ENCODE measurements at regions not wholly inside any gene's neighbourhood (a gene's known extent, or its start where the extent isn't known, plus 50 kb on each side); places are given as distances from the start of the nearest gene placed in this dataset.
"Not testable (repeated sequence)": the region's sequence is repeated elsewhere in the genome, so short reads cannot be mapped to it uniquely, and the experiment has no call there.

DNA sequence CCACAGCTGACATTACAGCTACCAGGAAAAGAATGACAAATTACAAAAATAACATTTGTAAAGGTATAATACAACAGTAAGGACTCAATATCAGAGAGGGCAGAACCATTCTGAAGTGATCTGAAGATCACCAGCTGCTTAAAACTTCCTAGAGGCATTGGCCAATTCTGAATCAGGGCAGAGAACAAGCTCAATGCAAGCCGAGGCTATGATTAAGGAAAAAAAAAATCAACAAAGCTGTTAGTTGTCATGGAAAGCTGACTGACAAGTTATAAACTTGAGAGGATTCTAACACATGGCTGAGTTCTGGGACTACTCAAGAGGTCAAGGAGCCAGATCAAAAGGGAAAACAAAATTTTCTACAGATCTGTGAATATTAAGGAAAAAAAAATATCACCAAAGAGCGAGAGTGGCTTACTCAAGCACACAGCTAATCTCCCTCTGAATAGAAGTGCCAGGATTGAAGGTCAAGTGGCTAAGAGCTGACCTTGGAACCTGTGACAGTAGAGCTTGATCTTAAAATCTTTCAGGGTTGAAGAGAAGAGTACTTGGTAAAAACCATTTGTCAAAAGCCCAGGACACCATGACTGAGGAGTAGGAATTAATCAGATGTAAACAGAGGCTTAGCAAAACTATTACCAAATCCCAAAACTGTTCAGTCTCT is 383.4 kb downstream of the USP25 start:
- DNase-seq (ENCODE audit: low read depth in 2 of 2, low spot score in 1 of 2) = no peak

DNA sequence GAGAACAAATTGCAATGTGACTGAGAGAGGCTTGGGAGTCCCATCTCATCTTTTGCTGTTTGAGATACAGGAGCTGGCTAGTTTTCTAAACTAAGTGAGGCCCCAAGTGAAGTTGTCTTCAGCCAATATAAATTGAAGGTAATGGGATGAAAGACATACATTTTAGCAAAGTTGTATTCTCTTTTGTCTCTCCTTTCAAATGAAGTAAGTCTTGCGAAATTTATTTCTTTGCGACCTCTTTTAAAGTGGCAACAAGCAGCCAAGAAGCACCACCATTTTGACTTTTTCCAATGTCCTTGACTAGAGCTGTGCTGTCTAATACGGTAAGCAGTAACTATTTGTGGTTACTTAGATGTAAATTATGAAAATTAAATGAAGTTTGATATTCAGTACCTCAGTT is 385.7 kb downstream of the USP25 start:
- DNase-seq (ENCODE audit: low read depth in 2 of 2, low spot score in 1 of 2) = no peak

DNA sequence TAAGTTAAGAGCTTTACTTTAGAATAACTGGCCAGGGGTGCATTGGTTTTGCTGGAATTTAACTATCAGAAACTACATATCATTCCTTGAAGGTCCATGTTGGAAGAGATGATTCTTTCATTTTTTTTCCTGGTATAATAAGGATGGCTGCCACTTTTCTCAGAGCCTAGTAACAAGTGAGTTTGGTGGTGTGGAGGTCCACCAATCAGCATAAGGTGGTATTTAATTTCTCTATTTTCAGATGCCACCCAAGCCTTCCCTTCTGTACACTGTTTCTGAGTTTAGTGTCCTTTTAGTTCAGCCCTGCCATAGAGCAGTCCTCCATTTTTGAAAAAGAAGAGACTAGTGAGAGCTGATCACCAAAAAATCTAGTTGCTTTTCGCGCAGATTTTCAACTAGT is 386.3 kb downstream of the USP25 start:
- no peak for DNase-seq (ENCODE audit: low read depth in 2 of 2, low spot score in 1 of 2)

DNA sequence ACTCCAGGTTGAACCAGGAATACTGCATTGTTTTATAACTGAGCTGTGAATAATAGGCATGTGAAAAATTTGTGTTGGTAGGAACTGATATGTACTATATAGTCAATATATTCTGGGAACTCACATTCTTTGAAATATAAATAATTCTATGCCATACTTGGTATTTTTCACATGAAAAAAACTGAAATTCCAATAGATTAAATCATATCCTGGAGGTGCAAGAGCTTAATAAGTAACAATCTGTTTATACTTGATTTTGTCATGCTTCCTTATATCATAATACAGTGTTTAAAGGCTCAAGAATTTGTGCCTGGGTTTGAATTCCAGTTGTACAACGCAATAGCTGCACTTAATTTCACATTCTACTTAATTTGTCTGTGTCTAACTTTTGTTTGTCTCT is 387.0 kb downstream of the USP25 start:
- no peak for DNase-seq (ENCODE audit: low read depth in 2 of 2, low spot score in 1 of 2)

DNA sequence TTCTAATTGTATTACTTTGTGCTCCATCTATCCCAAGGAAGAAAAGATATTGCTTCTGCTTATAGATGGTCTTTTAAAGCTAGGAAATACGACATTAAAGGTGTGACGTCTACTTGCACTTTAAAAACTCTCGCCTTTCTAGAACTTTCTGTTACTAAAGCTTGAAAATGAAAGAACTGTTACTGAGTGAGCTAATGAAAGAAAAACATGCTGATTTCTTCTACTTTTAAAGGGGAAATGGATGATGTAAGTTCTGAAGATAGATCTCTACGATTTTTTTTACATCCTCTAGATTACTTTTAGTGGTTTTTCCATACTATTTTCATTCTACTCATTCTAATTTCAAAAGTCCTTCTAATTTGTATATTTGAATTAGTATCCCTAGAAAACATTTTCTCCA is 387.5 kb downstream of the USP25 start:
- no peak for DNase-seq (ENCODE audit: low read depth in 2 of 2, low spot score in 1 of 2)

DNA sequence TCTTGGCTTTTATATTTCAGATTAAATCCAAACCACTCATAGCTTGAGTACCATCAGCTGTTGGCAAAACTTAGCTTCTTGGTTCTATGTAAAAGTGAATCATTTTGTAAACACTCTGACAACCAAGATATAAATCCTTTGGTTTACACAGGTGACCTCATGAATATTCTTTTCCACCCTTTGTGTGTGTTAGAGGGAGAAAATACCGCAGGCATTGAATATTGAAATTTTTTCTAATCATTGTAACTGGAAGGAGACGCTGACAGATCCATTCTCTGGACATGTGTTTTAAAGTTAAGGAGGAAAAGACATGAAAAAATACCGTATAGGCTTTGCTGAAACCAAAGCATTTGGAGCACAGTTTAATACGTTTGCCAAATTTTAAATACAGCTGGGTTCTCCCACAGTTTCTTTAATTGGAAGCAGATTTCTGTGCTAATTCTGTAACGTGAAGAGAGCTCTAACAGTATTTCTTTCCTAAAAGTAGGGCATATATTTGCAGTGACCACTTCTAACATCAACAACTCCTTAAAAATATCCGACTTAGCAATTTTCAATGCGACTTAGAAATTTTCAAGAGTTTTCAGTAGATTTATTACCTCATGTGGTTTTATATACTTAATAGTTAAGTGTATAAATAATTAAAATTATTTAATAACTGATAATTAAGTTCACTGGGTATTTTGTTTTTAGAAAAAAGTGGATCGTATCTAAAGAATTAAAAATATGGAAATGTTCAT is 388.2 kb downstream of the USP25 start:
- no peak for DNase-seq (ENCODE audit: low read depth in 2 of 2, low spot score in 1 of 2)

DNA sequence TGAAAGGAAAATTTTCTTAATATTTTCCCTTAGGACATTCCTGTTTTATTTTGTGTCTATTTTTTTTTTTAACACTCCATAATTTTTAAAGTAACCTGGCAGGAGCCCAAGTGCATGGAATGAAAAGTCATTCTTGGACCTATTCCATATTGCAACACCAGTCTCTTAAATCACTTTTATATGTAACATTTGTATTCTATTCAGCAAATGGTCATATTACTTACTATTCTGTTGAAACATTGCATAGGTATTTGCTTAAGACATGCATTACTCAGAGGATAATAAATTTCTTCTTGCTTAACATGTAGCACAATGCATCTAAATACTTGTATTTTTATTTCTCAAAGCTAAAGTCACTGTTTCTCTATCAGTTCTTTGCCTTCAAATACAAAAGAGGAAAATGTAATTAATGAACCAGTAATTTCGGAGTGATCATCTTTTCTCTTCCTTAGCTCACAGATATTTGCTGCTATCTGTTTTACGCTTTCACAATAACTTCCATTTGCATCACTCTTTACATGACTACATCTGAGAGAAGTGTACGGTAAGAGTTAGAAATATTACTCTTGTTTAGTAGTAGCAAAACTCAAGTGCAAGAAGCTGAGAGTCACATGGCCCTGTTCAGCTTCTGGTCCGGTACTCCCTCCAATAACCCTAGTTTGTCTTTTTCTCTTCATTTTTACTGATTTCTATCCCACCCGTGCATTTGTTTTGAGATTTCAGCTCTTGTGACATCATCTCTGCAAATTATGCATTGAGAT is 394.8 kb downstream of the USP25 start:
- no peak for DNase-seq (ENCODE audit: low read depth in 2 of 2, low spot score in 1 of 2)

DNA sequence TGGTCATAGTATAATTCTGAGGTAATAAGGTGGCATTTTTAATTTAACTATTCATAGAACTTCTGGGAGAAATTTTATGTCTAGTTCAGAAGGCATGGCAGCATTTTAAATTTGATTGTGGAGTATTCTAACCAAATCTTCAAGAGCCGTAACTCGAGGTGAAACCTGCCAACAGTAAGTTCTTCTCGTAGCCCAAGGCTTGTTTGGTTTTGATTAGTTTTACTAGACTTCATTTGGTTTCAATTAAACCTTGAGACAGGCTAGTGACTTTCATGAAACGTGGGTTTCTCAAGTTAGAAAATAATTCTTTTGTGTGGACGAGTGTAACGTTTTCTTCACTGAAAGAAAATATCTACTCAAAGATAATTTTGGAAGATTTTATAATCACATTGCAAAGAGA is 395.5 kb downstream of the USP25 start:
- DNase-seq (ENCODE audit: low read depth in 2 of 2, low spot score in 1 of 2) = no peak

DNA sequence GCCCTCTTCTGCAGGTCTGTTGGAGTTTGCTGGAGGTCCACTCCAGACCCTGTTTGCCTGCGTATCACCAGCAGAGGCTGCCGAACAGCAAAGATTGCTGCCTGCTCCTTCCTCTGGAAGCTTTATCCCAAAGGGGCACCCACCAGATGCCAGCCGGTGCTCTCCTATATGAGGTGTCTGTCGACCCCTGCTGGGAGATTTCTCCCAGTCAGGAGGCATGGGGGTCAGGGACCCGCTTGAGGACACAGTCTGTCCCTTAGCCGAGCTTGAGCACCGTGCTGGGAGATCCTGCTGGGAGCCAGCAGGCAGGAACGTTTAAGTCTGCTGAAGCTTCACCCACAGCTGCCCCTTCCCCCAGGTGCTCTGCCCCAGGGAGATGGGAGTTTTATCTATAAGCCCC is 402.7 kb downstream of the USP25 start:
- DNase-seq (ENCODE audit: low read depth in 2 of 2, low spot score in 1 of 2) = not testable (repeated sequence)

DNA sequence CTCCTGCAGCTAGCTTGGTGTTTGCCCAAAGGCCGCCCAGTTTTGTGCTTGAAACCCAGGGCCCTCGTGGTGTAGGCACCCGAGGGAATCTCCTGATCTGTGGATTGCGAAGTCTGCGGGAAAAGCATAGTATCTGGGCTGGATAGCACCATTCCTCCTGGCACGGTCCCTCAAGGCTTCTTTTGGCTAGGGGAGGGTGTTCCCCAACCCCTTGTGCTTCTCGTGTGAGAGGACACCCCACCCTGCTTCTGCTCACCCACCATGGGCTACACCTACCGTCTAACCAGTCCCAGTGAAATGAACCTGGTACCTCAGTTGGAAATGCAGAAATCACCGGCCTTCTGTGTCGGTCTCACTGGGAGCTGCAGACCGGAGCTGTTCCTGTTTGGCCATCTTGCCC is 403.5 kb downstream of the USP25 start:
- DNase-seq (ENCODE audit: low read depth in 2 of 2, low spot score in 1 of 2) = no peak

DNA sequence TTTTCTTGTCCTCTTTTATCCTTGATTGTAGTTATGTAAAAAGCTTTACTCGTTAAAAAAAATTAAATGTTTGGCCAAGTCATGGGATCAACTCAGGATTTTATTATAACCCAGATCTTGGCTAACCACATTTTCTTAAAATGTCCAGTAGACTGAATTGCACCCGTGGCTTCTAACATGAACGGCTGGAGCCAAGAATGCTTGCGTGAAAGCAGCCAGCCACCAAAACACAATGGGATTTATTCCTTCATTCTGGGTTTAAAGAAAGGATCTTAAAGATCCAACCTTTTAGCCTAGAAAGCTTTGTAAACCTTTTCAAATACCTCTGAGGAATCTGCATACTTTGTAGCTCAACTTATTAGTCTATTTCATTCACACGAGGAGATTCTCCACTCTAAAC is 404.4 kb downstream of the USP25 start:
- DNase-seq (ENCODE audit: low read depth in 2 of 2, low spot score in 1 of 2) = no peak

DNA sequence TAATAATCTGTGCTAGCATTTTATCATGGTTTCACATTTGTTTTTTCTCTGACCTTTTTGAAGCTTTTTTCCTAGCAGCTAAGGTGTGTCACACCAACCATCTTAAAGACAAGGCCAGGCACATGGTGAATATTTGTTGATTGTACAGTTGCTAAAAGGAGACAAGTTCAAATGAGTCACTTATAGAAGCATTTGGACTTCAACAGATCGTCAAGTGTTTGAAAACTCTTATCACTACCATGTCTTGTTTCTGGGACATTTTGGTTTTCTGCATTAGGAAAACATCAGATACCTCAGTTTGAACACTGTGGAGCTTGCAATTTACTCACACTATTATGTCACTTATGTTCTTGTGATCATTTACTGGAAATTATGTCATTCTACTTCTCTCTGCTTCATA is 407.3 kb downstream of the USP25 start:
- DNase-seq (ENCODE audit: low read depth in 2 of 2, low spot score in 1 of 2) = no peak

DNA sequence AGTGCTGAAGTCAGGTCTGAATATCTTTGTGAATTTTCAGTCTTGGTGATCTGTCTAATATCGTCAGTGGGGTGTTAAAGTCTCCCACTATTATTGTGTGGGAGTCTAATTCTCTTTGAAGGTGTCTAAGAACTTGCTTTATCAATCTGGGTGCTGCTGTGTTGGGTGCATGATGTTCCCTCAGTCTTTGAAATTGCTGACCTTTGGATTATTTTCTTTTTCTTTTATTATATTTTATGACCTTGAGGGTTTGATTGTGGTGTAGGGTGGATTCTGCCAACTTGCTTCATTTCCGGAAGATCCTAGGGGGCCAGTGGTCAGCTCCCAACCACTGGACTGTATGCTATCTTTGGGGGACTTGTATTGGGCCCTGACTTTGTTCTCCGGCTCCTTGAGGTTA is 415.3 kb downstream of the USP25 start:
- no peak for DNase-seq (ENCODE audit: low read depth in 2 of 2, low spot score in 1 of 2)

DNA sequence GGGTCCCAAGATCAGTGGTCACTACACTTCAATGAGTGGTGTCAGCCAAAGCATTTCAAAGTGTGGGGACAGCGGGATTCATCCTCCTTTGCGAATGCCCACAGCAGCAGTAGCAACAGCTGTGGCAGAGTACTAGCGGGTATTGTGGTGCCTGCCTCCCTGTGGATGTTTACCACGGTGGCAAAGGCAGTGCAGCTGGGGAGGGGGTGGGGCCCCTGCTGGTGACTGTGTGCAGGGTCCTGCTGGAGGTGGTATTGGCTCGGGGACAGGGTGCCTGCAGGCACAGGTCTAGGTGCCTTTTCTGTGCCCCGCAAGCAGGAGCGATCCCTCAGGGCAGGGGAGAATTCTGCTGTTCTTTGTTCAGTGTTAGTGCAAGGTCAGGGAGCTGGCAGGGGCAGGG is 415.7 kb downstream of the USP25 start:
- DNase-seq (ENCODE audit: low read depth in 2 of 2, low spot score in 1 of 2) = no peak

DNA sequence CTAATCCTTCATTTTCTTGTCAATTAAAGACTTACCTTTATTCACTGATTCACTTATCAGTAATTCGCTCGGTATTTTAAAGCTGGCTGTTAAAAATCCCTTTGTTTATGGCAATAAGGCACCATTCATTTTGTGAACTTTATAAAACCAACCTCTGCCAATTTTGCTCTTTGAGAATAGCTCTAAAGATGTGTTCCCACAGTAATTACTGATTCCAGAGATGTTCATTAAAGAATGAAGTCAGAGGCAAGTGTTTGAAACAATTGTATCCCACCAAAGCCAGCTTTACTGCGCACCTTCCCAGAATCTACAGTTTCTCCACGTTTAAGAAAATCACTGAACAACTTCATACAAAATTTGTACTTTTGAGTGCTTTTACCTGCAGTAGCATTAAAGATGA is 424.5 kb downstream of the USP25 start:
- no peak for DNase-seq (ENCODE audit: low read depth in 2 of 2, low spot score in 1 of 2)

DNA sequence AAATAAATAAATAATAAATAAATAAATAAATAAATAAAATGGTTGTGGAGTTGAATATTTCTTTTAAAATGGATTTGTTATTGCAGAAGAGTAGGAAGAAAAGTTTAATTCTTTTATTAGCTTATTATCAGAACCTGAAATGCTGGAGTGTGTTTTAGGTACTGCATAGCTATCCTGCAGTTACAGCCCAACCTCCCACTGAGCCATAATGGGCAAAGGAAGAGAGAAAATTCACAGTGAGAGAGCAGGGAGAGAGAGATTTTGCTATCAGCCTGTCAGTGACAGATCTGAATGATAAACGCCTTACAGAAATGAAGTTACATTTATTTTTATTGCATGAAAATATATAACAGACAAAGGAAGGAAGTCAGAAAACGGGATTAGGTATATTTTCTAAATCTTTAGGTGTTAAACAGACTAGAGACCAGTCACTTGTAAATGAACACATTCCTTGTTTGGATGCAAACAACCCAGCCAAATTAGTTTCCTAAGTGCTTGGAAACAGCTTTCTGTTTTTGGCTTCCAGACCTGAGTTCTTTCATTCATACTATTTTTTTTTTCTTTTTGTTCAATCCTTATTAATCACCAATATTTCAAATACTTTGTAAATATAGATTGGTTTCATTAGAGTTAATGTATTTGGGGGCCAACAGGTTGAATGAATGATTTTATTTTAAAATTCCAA is 425.3 kb downstream of the USP25 start:
- DNase-seq (ENCODE audit: low read depth in 2 of 2, low spot score in 1 of 2) = no peak

DNA sequence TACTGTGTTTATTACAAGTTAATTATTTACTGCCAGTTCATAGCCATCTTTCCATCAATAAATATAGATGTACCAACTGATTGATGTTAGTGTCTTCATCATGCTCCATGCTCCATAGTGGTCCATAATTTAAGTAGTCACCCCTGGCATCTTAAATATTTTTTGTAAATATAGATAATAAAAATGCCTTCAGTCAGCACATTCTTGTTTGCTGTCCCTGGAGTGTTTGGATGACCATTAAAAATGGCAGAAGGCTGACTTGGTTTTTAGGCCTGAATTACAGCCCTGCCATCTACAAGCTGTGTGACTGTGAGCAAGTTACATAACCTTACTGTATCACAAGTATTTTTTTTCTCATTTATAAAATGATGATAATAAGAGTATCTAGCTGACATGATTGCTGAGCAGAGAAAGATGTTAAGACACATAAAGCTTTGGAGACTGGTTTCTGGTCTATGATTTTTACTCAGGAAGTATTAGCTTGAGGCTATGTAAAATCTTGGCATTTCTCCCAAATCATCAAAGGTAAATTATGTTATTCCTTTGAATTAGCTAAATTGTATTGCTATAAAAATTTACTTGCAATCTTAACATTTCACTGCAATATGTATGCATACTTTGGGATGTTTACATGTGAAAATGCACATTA is 427.2 kb downstream of the USP25 start:
- DNase-seq (ENCODE audit: low read depth in 2 of 2, low spot score in 1 of 2) = no peak

DNA sequence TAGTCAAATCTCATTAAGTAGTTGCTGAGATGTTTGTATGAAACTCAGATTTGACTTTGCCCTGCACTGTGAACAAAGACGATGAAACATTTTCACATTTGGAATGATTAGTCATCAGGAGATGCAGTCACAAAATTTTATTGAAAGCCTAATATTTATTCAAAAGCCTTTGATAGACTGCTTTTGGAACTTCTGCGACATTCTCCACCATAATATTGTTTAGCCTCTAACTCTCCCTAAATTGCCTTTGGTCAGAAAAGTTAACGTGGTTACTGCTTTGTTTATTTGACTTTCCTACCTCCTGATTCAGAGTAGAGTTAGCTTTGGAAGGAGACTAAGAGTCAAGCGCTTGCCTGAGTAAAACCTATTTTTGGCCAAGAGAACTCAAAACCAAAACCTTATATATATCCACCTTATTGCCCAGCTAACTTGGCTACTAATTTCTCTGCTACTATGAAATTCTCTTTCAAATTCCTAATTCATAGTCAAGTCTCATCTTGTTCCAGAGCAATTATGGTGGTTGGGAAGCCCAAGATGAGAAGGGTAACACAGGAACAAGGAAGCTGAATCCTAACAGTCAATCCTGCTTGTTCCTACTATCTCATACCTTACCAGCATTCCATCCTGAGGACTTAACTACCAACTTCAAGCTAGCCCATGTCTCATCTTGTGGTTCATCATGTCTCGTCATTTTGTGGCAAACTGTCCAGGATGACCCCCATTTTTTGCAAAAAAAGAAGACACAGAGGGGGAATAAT is 429.6 kb downstream of the USP25 start:
- DNase-seq (ENCODE audit: low read depth in 2 of 2, low spot score in 1 of 2) = no peak

DNA sequence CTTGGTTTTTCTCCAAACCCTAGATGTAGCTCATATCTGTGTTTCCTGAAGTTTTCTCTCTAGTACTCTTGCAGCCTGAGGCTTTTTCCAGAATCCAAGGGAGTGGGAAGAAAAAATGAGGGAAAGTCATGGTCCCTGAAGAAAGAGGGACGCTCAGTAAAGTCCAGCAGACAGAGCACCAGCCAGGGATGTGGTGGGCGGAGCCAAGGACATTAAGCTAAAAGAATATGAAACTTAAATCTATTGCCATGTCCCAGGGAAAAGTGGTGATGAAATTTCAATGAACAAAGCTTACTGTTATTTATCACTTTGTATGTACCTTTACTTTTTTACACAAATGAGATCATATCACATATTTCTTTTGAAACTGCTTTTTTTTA is 430.2 kb downstream of the USP25 start:
- DNase-seq (ENCODE audit: low read depth in 2 of 2, low spot score in 1 of 2) = no peak

DNA sequence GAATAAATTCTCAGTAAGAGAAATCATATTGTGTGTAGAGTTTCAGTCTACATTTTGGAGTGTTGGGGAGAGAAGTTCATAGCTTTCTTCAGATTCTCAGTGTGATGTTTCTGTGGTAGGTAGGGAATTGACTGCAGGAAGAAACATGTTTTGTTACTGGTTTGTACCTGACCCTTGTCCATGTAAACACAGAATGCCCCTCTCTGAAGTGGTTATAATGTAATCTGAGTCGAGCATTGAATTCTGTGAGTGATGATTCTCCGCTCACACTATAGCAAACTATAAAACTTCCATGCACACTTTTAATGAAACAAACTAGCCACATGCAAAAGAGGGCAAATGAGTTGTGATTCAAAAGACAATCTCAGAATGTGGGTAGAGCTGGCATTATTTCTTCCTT is 433.2 kb downstream of the USP25 start:
- no peak for DNase-seq (ENCODE audit: low read depth in 2 of 2, low spot score in 1 of 2)

DNA sequence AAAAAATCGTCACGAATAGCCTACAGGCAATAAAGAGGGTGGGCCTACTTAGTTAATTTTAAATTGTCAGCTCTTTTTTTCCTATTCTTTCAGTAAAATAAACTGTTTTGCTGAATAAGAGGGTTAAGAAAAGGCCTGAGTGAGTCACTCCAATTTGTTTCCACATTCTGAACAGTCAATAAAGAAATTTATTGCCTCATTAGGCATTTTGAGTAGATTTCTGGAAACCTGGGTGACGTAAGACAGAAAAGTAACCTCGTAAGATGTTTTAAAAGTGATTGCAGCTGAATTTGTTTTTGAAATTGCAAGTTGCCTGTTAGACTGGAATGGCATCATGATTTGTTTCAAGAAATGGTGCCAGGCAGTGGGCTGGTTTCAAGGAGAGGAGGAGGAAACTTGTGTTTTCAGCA is 439.3 kb downstream of the USP25 start:
- DNase-seq (ENCODE audit: low read depth in 2 of 2, low spot score in 1 of 2) = no peak

Data from stimulated activated CD8-positive, alpha-beta memory T cell treated with anti-CD3 and anti-CD28 coated beads, Interleukin-4, amount 100 ng/mL, for 1 hour (primary cell).